ENCODE measurements at regions not wholly inside any gene's neighbourhood (a gene's known extent, or its start where the extent isn't known, plus 50 kb on each side); places are given as distances from the start of the nearest gene placed in this dataset.

DNA sequence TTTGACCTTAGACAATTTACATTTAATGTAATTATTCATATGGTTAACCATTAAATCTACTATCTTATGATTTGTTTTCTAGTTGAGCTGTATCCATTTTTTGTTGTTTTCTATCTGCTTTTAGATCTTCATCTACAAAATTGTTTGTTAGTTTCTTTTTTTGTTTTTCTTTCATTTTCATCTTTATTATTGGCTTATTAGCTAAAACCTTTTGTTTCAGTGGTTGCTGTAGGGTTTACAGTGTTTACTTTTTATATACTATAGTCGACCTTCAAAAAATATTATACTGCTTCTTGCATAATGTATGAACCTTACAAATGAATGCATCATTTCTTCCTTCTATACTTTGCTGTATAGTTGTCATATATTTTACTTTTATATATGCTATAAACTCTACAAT lies 651.6 kb upstream of the PLXNA2 start:
- TF ChIP-seq FOXM1 (IDR thresholded peaks at IDR 0.05; ENCODE audit: borderline replicate concordance) (no peak), SUZ12 (IDR thresholded peaks at IDR 0.05) (no peak), SP1 (IDR thresholded peaks at IDR 0.05) (no peak), ZNF384 (IDR thresholded peaks at IDR 0.05) (no peak), ARNT (IDR thresholded peaks at IDR 0.05) (no peak), NFRKB (IDR thresholded peaks at IDR 0.05) (no peak), FOXK2 (IDR thresholded peaks at IDR 0.05) (no peak), PKNOX1 (IDR thresholded peaks at IDR 0.05) (no peak), BHLHE40 (IDR thresholded peaks at IDR 0.05; ENCODE audit: borderline replicate concordance) (no peak), TARDBP (IDR thresholded peaks at IDR 0.05) (no peak), FOXA1 (IDR thresholded peaks at IDR 0.05) (no peak)
